ENCODE measurements at regions not wholly inside any gene's neighbourhood (a gene's known extent, or its start where the extent isn't known, plus 50 kb on each side); places are given as distances from the start of the nearest gene placed in this dataset.

DNA sequence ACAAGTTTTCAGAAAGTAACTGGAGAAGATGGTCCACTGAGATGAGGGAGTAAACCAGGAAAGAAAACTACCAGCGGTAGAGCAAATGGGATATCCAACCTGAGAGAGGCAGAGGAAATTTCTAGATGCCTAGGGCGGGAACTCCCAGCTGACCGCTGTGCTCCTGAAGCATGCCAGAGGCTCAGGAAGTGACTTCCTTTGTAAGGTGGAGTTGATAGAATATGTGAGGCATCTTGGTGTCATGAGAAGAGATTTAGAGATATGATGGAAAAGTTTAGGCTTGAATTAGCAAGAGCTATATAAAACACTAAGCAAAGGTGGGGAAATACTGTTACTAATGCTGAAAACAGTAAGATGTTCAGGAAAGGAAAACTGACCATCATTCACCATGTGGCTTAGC lies 124.1 kb downstream of the C9orf152 start:
- TF ChIP-seq, protein P1, sequence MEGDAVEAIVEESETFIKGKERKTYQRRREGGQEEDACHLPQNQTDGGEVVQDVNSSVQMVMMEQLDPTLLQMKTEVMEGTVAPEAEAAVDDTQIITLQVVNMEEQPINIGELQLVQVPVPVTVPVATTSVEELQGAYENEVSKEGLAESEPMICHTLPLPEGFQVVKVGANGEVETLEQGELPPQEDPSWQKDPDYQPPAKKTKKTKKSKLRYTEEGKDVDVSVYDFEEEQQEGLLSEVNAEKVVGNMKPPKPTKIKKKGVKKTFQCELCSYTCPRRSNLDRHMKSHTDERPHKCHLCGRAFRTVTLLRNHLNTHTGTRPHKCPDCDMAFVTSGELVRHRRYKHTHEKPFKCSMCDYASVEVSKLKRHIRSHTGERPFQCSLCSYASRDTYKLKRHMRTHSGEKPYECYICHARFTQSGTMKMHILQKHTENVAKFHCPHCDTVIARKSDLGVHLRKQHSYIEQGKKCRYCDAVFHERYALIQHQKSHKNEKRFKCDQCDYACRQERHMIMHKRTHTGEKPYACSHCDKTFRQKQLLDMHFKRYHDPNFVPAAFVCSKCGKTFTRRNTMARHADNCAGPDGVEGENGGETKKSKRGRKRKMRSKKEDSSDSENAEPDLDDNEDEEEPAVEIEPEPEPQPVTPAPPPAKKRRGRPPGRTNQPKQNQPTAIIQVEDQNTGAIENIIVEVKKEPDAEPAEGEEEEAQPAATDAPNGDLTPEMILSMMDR (IDR thresholded peaks at IDR 0.05; ENCODE audit: poor library complexity): no peak
- no peak for TF ChIP-seq EZH2phosphoT487 (IDR thresholded peaks at IDR 0.05; ENCODE audit: low read depth, severe bottlenecking, unreplicated experiment)

Measured in hepatocyte (in vitro differentiated cells).